Cardiac muscle cell (in vitro differentiated cells and primary cell): ENCODE measurements at regions not wholly inside any gene's neighbourhood (a gene's known extent, or its start where the extent isn't known, plus 50 kb on each side); places are given as distances from the start of the nearest gene placed in this dataset.
"Not testable (repeated sequence)": the region's sequence is repeated elsewhere in the genome, so short reads cannot be mapped to it uniquely, and the experiment has no call there.

Experiments used
- DNase-seq, 2 donors: peaks; one replicate each; pipeline versions ENCODE4 v3.0.0 to v3.0.0-alpha.2; 2010 to 2017; ENCODE audit warnings: low read depth in 1 of 2, low spot score in 1 of 2
- H3K27ac ChIP-seq: fragments of 200-600 bp; sonication (generic); 2 replicates; pipeline ENCODE4 v1.5.1; 2016
- H3K27me3 ChIP-seq: fragments of 200-600 bp; sonication (generic); 2 replicates; pipeline ENCODE4 v1.6.0; 2016; ENCODE audit warnings: control low read depth
- H3K36me3 ChIP-seq: fragments of 200-600 bp; sonication (generic); 2 replicates; pipeline ENCODE4 v1.5.1; 2016; ENCODE audit warnings: control low read depth
- H3K4me1 ChIP-seq: fragments of 200-600 bp; sonication (generic); 2 replicates; pipeline ENCODE4 v1.8.1; 2017; ENCODE audit warnings: low read depth, mild to moderate bottlenecking, mixed run types
- H3K4me3 ChIP-seq: fragments of 200-600 bp; sonication (generic); 2 replicates; pipeline ENCODE4 v1.5.1; 2016; ENCODE audit warnings: mild to moderate bottlenecking
- H3K9me3 ChIP-seq: fragments of 200-600 bp; sonication (generic); 2 replicates; pipeline ENCODE4 v1.5.1; 2017; ENCODE audit warnings: low read depth, mild to moderate bottlenecking, control low read depth
- TF ChIP-seq, protein P1 (sequence below): IDR thresholded peaks from 2 replicates; pipeline ENCODE4 v1.5.1; 2012; ENCODE audit warnings: low read depth, mild to moderate bottlenecking, low read length

DNA sequence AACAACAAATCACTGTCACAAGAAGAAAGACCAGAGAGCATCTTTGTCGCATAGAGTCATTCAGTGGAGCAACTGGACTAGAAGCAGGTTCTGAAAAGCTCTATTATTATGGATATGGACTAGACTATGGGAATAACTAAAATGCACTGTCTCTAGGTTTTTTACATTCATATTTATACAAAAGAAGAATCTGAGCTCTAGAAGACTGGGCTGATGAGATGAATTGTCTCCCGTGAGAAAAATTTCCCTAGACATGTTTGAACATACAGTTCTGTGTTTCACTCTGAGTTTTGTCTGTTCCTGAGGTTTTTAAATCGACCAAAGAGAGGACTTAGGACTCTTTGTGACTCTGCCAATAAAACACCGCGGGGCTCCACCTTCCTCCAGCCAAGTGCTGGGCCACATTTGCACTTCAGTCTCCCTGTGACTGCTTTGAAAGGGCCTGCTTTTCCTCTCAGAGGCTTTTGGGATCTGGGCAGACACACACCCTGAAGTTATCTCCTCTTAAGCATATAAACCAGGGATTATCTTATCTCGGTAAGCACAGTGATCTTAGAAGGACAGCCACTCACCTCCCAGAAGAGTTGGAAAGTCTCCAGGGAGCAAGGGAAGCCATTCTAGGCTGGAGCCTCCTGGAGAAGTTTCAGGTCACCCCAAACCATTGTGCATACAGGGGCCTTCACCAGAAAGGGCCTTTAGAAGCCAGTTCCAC is 101.0 kb upstream of the JCAD start:
- no peaks in the 10 kb centered on the region for H3K36me3 ChIP-seq
- no peaks in the 10 kb centered on the region for H3K9me3 ChIP-seq
- peak; percentile 25 to 66 for DNase-seq
- no peaks in the 10 kb centered on the region for H3K27me3 ChIP-seq
- H3K27ac ChIP-seq, result peak overlapping the region; percentile 91
- no peak overlapping the region for H3K4me3 ChIP-seq
- TF ChIP-seq, protein P1, sequence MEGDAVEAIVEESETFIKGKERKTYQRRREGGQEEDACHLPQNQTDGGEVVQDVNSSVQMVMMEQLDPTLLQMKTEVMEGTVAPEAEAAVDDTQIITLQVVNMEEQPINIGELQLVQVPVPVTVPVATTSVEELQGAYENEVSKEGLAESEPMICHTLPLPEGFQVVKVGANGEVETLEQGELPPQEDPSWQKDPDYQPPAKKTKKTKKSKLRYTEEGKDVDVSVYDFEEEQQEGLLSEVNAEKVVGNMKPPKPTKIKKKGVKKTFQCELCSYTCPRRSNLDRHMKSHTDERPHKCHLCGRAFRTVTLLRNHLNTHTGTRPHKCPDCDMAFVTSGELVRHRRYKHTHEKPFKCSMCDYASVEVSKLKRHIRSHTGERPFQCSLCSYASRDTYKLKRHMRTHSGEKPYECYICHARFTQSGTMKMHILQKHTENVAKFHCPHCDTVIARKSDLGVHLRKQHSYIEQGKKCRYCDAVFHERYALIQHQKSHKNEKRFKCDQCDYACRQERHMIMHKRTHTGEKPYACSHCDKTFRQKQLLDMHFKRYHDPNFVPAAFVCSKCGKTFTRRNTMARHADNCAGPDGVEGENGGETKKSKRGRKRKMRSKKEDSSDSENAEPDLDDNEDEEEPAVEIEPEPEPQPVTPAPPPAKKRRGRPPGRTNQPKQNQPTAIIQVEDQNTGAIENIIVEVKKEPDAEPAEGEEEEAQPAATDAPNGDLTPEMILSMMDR, result no peak
- H3K4me1 ChIP-seq, result peaks cover 26% of the 10 kb centered on the region

DNA sequence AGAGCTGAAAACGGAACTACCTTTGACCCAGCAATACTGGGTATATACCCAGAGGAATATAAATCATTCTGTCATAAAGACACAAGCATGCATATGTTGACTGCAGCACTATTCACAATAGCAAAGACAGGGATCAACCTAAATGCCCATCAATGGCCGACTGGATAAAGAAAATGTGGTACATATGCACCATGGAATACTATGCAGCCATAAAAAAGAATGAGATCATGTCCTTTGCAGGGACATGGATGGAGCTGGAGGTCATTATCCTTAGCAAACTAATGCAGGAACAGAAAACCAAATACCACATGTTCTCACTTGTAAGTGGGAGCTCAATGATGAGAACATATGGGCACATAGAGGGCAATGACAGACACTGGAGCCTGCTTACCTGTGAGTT is 100.2 kb upstream of the JCAD start:
- H3K36me3 ChIP-seq, H3K27me3 ChIP-seq, H3K9me3 ChIP-seq, DNase-seq, H3K4me3 ChIP-seq: not testable (repeated sequence)
- Histone ChIP-seq H3K4me1 (peaks cover 26% of the 10 kb centered on the region), H3K27ac (peak overlapping the region; percentile 91)

DNA sequence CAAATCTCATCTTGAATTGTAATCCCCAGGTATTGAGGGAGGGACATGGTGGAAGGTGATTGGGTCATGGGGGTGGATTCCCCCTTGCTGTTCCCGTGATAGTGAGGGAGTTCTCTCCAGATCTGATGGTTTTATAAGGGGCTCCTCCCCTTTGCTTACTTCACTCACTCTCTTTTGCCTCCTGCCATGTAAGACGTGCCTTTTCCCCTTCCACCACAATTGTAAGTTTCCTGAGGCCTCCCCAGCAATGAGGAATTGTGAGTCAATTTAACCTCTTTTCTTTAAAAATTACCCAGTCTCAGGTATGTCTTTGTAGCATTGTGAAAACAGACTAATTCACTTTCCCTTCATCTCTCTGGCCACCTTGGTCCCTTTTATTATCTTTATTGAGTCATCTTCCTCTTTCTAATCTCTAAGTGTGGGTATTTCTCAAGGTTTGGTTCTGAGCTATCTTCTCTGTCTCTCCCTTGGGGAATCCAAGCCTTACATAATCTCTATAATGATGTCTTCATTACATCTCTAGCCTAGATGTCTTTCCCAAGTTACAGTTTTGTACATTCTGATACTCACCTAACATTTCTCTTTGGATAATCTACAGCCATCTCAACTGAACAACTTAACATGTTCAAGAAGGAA is 99.1 kb upstream of the JCAD start:
- TF ChIP-seq, protein P1, result no peak
- Histone ChIP-seq H3K4me1 (peaks cover 26% of the 10 kb centered on the region), H3K4me3 (no peak overlapping the region), H3K36me3 (no peaks in the 10 kb centered on the region), H3K9me3 (no peaks in the 10 kb centered on the region), H3K27me3 (no peaks in the 10 kb centered on the region), H3K27ac (no peak overlapping the region)
- peak in 1 of 2 donors; percentile 45 for DNase-seq

DNA sequence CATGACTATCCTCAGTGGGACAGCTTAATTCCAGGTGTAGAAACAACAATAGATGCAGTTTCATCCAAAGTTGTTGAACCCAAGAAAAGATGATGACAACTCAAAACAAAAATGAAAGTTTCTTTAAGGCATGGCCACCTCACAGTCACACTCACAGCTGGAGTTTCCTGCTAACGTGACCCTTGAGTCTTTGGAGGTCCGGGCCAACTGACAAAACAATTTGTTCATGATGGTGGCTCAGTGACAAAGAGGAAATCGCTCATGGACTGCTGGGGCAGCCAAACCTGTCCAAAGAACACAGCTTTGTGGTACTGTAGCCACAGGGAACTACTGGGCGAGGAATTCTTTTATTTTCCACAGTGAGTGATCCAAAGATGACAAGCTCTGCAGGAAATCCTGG is 96.0 kb upstream of the JCAD start:
- H3K36me3 ChIP-seq, result no peaks in the 10 kb centered on the region
- no peaks in the 10 kb centered on the region for H3K9me3 ChIP-seq
- H3K27me3 ChIP-seq, result no peaks in the 10 kb centered on the region
- no peak overlapping the region for H3K27ac ChIP-seq
- no peak overlapping the region for H3K4me3 ChIP-seq
- peak in 1 of 2 donors; percentile 12 for DNase-seq
- TF ChIP-seq, protein P1, result no peak
- H3K4me1 ChIP-seq, result peaks cover 15% of the 10 kb centered on the region

DNA sequence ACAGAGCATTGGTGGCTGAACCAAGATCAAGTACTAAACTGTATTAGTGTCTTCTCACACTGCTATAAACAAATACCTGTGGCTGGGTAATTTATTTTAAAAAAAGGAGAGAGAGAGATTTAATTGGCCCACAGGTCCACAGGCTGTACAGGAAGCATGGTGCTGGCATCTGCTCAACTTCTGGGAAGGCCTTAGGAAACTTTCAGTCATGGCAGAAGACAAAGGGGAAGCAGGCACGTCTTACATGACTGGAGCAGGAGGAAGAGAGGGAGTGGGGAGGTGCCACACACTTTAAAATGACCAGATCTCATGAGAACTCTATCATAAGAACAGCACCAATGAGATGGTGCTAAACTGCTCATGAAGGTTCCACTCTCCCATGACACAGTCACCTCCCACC is 95.2 kb upstream of the JCAD start:
- Histone ChIP-seq H3K27me3 (no peaks in the 10 kb centered on the region), H3K4me3 (no peak overlapping the region), H3K36me3 (no peaks in the 10 kb centered on the region), H3K4me1 (peaks cover 10% of the 10 kb centered on the region), H3K9me3 (no peaks in the 10 kb centered on the region), H3K27ac (no peak overlapping the region)
- DNase-seq, result peak in 1 of 2 donors; percentile 18
- TF ChIP-seq, protein P1, result no peak

DNA sequence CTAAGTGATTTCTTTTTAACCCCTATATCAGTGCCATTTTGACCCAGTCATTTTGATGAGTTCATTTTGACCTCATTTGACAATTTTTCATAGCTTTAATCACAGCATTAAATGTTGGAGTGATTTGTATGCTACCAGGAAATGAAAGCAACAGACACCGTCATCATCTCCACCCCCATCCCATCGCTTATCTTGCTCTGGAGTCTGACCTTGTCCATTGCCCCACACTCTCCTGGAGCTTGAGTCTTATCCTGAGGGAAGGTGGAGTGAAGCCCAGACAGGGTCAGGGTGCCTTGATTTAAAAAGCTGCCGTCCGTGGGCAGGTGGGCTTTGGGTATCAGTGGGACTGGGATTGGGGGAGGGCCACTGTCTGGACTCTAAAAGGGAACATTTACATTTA is 94.7 kb upstream of the JCAD start:
- Histone ChIP-seq H3K4me1 (peaks cover 9% of the 10 kb centered on the region), H3K9me3 (no peaks in the 10 kb centered on the region), H3K27me3 (no peaks in the 10 kb centered on the region), H3K4me3 (no peak overlapping the region), H3K27ac (no peak overlapping the region), H3K36me3 (no peaks in the 10 kb centered on the region)
- TF ChIP-seq, protein P1, result no peak
- DNase-seq, result peak in 1 of 2 donors; percentile 2
